Muscle of leg (tissue), 3 donors: ENCODE measurements at regions not wholly inside any gene's neighbourhood (a gene's known extent, or its start where the extent isn't known, plus 50 kb on each side); places are given as distances from the start of the nearest gene placed in this dataset.
"Not testable (repeated sequence)": the region's sequence is repeated elsewhere in the genome, so short reads cannot be mapped to it uniquely, and the experiment has no call there.

ENCODE experiments used
- DNase-seq: peaks from one replicate; pipeline ENCODE4 v3.0.0; 2013
- H3K27ac ChIP-seq: one replicate; pipeline ENCODE4 v1.5.1; 2013; ENCODE audit warnings: mild to moderate bottlenecking, low read length, control low read depth
- H3K27me3 ChIP-seq: one replicate; pipeline ENCODE4 v1.6.1; 2013; ENCODE audit warnings: low read length; ENCODE audit not compliant: control insufficient read depth, insufficient read depth
- H3K36me3 ChIP-seq: one replicate; pipeline ENCODE4 v1.6.1; 2013; ENCODE audit warnings: low read length; ENCODE audit not compliant: control insufficient read depth, insufficient read depth
- H3K4me1 ChIP-seq: one replicate; pipeline ENCODE4 v1.6.1; 2013; ENCODE audit warnings: low read length; ENCODE audit not compliant: control insufficient read depth, insufficient read depth
- H3K4me3 ChIP-seq: one replicate; pipeline ENCODE4 v1.5.1; 2013; ENCODE audit warnings: low read length, control low read depth
- H3K9me3 ChIP-seq: replicated peaks from 2 replicates; pipeline ENCODE4 v1.6.1; 2013; ENCODE audit warnings: low read depth, low read length; ENCODE audit not compliant: control insufficient read depth
- WGBS: methylation state at CpG from one replicate; pipeline ENCODE4 v1.1.5; 2013; ENCODE audit warnings: missing lambda C conversion rate; ENCODE audit not compliant: insufficient coverage; 5-methylcytosine and 5-hydroxymethylcytosine counted together

DNA sequence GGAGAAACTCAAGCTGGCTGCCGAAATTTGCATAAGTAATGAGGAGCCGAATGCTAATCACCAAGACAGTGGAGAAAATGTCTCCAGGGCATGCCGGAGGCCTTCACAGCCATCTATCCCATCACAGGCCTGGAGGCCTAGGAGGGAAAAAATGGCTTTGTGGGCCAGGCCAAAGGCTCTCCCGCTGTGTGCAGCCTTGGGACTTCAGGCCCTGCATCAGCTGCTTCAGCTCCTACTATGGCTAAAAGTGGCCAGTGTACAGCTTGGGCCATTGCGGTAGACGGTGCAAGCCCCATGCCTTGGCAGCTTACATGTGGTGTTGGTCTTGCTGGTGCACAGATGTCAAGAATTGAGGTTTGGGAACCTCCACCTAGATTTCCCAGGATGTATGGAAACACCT is 162.6 kb upstream of the FAM47A start:
- no peak for DNase-seq
- WGBS: 85% methylated on average over 5 of the region's 6 CpGs
- Histone ChIP-seq H3K4me1 (no peaks in the 10 kb centered on the region), H3K9me3 (peaks cover 6% of the 10 kb centered on the region), H3K27me3 (peaks cover 2% of the 10 kb centered on the region), H3K4me3 (no peak overlapping the region), H3K36me3 (no peaks in the 10 kb centered on the region), H3K27ac (no peak overlapping the region)

DNA sequence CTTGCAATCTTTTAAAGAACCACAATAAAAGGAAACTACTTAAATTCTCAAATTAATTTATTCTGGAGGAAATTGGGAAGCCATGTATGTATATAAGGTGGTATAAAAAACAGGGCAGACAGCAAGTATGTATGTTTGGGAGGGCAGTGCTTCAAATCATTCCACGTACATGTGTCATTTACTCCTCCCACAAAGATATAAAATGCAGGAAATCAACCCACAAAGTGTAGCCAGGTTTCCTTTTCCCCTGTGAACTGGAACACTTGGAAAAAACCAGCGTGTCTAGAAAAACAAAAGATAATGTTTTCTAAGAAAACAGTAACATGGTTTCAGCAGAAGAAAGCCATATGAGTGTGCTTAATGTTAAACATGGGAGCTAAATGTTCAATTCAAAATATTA is 156.7 kb upstream of the FAM47A start:
- Histone ChIP-seq H3K27me3 (no peaks in the 10 kb centered on the region), H3K9me3 (no peaks in the 10 kb centered on the region), H3K36me3 (no peaks in the 10 kb centered on the region), H3K4me1 (no peaks in the 10 kb centered on the region), H3K4me3 (no peak overlapping the region), H3K27ac (no peak overlapping the region)
- WGBS: no CpG with 5 or more reads among the region's 2 CpGs
- peak; percentile 2 for DNase-seq

DNA sequence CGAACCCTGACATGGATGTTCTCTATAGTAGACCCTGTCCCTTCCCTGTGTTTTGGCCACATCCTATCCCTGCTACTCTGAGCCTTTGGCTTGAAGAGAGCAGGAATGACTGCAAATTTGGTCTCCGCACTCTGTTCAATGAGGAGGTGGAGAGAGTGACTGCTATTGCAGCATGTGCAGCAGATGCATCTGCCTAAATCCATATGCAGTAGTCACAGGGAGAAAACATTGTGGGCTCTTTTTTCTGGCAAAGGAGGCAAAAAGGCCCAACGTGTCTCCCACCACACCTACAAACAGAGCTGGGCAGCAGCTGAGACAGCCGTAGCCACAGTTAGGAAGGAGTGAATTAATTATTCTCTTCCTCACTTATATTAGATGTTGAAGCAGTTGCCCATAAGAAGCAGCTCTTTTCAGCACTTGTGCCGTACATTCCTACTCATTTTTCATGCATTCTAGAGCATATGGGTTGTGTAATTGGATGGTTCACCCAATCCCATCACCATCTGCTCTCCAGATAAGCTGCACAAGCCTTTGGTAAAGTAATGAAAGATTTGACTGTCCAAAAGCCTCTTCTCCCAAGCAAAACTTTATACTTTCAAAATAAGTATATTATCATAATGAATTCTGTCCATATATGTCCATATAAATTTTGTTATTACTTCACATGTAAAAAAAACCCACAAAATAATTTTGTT is 147.9 kb upstream of the FAM47A start:
- 91% methylated on average over 1 of the region's 5 CpGs for WGBS

DNA sequence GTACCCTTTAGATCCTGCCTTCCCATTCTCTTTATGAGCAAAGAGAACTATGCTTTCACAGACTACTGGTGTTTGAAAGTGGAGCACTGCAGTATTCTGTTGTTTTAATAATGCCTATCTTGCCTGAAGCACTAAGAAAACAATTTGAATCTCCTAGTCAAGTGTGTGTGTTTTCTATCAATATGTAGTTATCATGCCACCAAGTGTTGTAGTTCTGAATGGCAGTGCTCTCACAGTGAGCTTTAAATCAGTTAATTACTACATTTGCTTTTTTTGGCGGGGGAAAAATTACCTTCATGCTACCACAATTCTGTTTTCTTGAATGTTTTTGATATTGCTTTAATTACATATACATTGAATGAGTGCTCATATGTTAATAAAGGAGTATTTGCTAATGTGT is 143.6 kb upstream of the FAM47A start:
- H3K9me3 ChIP-seq: no peaks in the 10 kb centered on the region
- no peak overlapping the region for H3K4me3 ChIP-seq
- H3K4me1 ChIP-seq: no peaks in the 10 kb centered on the region
- no CpG with 5 or more reads among the region's 1 CpG for WGBS
- no peak overlapping the region for H3K27ac ChIP-seq
- peak; percentile 10 for DNase-seq
- no peaks in the 10 kb centered on the region for H3K36me3 ChIP-seq
- peaks cover 4% of the 10 kb centered on the region for H3K27me3 ChIP-seq

More for the DNA sequence above, 147.9 kb upstream of the FAM47A start:
- no peak overlapping the region for H3K4me3 ChIP-seq
- peaks cover 4% of the 10 kb centered on the region for H3K27me3 ChIP-seq
- H3K27ac ChIP-seq: no peak overlapping the region
- H3K36me3 ChIP-seq: no peaks in the 10 kb centered on the region
- H3K4me1 ChIP-seq: no peaks in the 10 kb centered on the region
- H3K9me3 ChIP-seq: no peaks in the 10 kb centered on the region
- no peak for DNase-seq

DNA sequence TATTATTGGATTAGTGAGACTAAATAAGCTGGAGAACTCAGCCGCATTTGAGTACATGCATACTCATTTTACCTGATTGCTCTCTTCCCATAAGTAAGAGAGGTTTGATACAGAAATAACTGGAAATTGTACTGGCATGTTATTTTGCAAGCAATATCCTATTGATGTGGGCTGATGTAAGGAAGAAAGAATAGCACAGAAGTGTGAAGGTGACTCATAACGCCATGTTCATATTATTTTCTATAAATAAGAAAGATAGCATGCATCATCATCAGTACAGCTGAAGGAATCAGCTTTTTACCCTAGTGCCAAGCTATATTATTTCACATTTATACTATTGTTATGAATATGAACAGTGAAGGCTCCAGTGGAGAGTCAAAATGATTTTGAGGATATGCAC is 138.3 kb upstream of the FAM47A start:
- Histone ChIP-seq H3K27ac (no peak overlapping the region), H3K9me3 (no peaks in the 10 kb centered on the region), H3K4me1 (no peaks in the 10 kb centered on the region), H3K4me3 (no peak overlapping the region), H3K27me3 (no peaks in the 10 kb centered on the region), H3K36me3 (no peaks in the 10 kb centered on the region)
- no peak for DNase-seq
- WGBS: no CpG with 5 or more reads among the region's 2 CpGs

DNA sequence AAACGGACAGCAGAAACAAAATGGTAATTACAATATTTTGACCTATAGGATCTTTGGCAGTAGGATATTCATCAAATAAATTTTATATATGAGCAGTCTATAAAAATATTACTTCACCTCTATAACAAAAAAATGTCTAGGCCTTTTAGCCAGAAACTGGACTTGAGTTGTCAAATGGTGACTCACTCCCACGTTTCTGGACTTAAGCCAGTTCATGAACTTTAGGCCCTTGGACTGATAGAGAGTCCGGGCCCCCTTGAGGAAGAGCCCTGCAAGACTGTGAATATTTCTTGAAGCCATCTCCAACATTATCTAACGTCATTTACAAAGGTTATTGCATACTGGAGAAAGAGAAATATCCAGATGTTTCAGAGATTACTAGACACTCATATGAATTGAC is 106.8 kb upstream of the FAM47A start:
- Histone ChIP-seq H3K27me3 (no peaks in the 10 kb centered on the region), H3K27ac (no peak overlapping the region), H3K9me3 (no peaks in the 10 kb centered on the region), H3K36me3 (no peaks in the 10 kb centered on the region), H3K4me1 (no peaks in the 10 kb centered on the region), H3K4me3 (no peak overlapping the region)
- WGBS: 50% methylated on average over 1 of the region's 4 CpGs
- DNase-seq: peak; percentile 1

DNA sequence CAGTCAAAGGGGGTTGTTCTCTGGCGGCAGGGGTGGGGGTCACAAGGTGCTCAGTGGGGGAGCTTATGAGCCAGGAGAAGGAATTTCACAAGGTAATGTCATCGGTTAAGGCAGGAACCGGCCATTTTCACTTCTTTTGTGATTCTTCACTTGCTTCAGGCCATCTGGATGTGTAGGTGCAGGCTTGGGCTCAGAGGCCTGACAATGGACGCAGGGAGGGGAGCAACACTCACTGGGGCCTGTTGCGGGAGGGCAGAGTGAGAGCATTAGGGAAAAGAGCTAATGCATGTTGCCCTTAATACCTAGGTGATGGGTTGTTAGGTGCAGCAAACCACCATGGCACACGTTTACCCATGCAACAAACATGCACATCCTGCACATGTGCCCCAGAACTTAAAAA is 98.0 kb upstream of the FAM47A start:
- H3K4me1 ChIP-seq, H3K36me3 ChIP-seq, H3K27me3 ChIP-seq, DNase-seq, H3K4me3 ChIP-seq, H3K9me3 ChIP-seq, H3K27ac ChIP-seq: not testable (repeated sequence)
- 73% methylated on average over 3 of the region's 6 CpGs for WGBS

DNA sequence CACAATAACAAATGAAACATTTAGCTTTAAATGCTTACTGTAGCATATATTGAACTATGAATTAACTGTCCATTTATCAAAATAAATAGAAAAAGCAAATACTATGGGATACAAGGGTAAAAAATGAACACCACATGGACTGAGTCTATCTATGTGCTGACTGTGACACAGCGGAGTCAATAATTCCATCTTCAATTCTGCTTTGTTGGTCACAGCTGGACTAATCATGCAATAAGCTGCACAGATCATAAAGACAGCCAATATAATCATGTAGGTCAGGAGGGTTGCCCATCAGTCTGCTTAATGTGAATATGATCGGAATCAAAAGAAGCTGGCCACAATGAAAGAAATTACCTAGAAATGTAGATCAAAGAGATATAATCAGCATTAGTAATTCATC is 95.7 kb upstream of the FAM47A start:
- Histone ChIP-seq H3K27ac (no peak overlapping the region), H3K27me3 (no peaks in the 10 kb centered on the region), H3K4me1 (no peaks in the 10 kb centered on the region), H3K4me3 (no peak overlapping the region), H3K36me3 (no peaks in the 10 kb centered on the region), H3K9me3 (no peaks in the 10 kb centered on the region)
- no CpG with 5 or more reads among the region's 2 CpGs for WGBS
- DNase-seq: no peak

DNA sequence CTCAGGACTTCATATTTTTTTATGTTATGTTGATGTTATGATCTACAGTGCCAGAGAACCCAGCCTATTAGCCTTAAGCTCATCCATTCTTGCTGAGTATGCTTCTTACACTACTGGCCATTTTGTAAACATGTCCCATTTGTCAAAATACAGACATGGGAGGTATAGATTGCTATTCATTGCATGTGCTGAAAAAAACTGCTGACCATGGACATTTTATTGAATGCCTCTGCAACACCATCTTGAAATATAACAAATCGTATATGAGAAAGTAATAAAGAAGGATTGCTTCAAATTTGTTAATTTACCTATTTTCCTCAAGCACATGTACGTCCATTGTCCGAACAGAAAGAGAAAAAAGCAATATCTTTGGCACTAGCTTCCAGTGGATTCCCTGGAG is 91.5 kb upstream of the FAM47A start:
- Histone ChIP-seq H3K27me3 (no peaks in the 10 kb centered on the region), H3K27ac (no peak overlapping the region), H3K36me3 (no peaks in the 10 kb centered on the region), H3K4me1 (no peaks in the 10 kb centered on the region), H3K4me3 (no peak overlapping the region), H3K9me3 (no peaks in the 10 kb centered on the region)
- no peak for DNase-seq
- WGBS: no CpG with 5 or more reads among the region's 3 CpGs

DNA sequence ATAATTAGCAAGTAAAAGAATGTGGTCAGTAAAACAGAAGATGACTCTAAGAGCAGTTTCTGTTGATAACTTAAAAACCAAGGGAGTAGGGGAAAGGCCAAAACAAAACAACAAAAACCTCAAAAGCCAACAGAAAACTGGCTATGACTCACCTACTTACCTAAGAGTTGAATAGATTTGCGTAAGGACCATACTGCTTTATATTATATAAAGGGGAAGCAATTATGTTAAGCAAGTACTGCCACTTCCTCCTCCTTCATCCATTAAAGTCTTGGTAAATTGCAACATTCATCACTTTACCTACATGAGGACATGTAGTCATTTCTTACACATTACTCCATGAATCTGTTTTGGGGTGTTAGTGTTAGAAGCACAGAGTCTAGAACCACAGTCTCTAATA is 85.9 kb upstream of the FAM47A start:
- Histone ChIP-seq H3K4me1 (no peaks in the 10 kb centered on the region), H3K9me3 (no peaks in the 10 kb centered on the region), H3K27me3 (no peaks in the 10 kb centered on the region), H3K4me3 (no peak overlapping the region), H3K27ac (no peak overlapping the region), H3K36me3 (no peaks in the 10 kb centered on the region)
- DNase-seq: no peak
- no CpG with 5 or more reads among the region's 1 CpG for WGBS

DNA sequence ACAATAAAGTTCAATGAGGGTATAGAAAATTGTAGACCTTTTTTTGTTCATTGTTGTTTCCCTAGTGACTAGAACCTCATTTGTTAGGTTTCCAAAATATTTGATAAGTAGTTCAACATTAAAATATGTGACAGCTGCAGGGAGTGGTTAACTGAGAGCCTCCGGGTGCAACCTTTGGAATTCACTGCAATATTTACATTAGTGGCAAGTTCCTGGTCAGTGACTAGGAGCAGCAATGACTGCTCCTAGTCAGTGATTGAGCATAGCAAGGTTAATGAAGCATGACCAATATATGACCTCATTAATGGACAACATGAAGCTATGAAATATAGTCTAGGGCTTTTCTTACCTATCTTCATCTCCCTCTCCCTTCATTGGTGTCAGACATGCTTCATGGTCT is 65.8 kb upstream of the FAM47A start:
- Histone ChIP-seq H3K9me3 (no peaks in the 10 kb centered on the region), H3K4me3 (no peak overlapping the region), H3K27ac (no peak overlapping the region), H3K27me3 (no peaks in the 10 kb centered on the region), H3K36me3 (no peaks in the 10 kb centered on the region), H3K4me1 (no peaks in the 10 kb centered on the region)
- no peak for DNase-seq
- WGBS: 67% methylated on average over 1 of the region's 1 CpG
